B cell (primary cell): ENCODE measurements at regions not wholly inside any gene's neighbourhood (a gene's known extent, or its start where the extent isn't known, plus 50 kb on each side); places are given as distances from the start of the nearest gene placed in this dataset.

Experiments used
- EZH2 ChIP-seq: IDR thresholded peaks from 2 replicates; pipeline ENCODE4 v1.6.1; 2012; ENCODE audit warnings: borderline replicate concordance, low read depth, mild to moderate bottlenecking, moderate library complexity, low read length; ENCODE audit not compliant: insufficient read depth, poor library complexity, severe bottlenecking
- TF ChIP-seq, protein P1 (sequence below): fragments of 200-600 bp; IDR thresholded peaks from one replicate; pipeline ENCODE4 v1.8.0; 2022; ENCODE audit warnings: antibody characterized with exemption, mild to moderate bottlenecking

- TF ChIP-seq, protein P1, sequence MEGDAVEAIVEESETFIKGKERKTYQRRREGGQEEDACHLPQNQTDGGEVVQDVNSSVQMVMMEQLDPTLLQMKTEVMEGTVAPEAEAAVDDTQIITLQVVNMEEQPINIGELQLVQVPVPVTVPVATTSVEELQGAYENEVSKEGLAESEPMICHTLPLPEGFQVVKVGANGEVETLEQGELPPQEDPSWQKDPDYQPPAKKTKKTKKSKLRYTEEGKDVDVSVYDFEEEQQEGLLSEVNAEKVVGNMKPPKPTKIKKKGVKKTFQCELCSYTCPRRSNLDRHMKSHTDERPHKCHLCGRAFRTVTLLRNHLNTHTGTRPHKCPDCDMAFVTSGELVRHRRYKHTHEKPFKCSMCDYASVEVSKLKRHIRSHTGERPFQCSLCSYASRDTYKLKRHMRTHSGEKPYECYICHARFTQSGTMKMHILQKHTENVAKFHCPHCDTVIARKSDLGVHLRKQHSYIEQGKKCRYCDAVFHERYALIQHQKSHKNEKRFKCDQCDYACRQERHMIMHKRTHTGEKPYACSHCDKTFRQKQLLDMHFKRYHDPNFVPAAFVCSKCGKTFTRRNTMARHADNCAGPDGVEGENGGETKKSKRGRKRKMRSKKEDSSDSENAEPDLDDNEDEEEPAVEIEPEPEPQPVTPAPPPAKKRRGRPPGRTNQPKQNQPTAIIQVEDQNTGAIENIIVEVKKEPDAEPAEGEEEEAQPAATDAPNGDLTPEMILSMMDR: no peak
- TF ChIP-seq EZH2: no peak
These were observed 141.4 kb upstream of the RAB4A start for GRCh38 chr1:229129301-229130027.
